ENCODE measurements at regions not wholly inside any gene's neighbourhood (a gene's known extent, or its start where the extent isn't known, plus 50 kb on each side); places are given as distances from the start of the nearest gene placed in this dataset.

- TF ChIP-seq PRDM15 (CRISPR knock-in tag; IDR thresholded peaks at IDR 0.05) (no peak), WRNIP1 (IDR thresholded peaks at IDR 0.05; ENCODE audit: borderline replicate concordance, low read depth, low read length) (no peak), MAX (IDR thresholded peaks at IDR 0.05; ENCODE audit: low read depth, low read length) (no peak)
Observed at GRCh38 chr5:111596705-111597104, 84.4 kb upstream of the STARD4 start (continued).

GRCh38 chr5:111595425-111595824, 83.1 kb upstream of the STARD4 start:
- no peak overlapping the region for H3K4me3 ChIP-seq
- no peaks in the 10 kb centered on the region for H3K79me2 ChIP-seq (ENCODE audit: control insufficient read depth, insufficient read depth, low read length)
- FAIRE-seq: no peak
- no peak overlapping the region for H3K4me2 ChIP-seq (ENCODE audit: control insufficient read depth, insufficient read depth)
- no peaks in the 10 kb centered on the region for H3K4me1 ChIP-seq (ENCODE audit: control insufficient read depth, insufficient read depth, low read length)
- no peaks in the 10 kb centered on the region for H4K20me1 ChIP-seq (ENCODE audit: control insufficient read depth, insufficient read depth)
- no peak for ATAC-seq
- ChIA-PET RAD21 (ENCODE audit: unreplicated experiment) (no interaction called here), SMC1A (ENCODE audit: uncharacterized antibody, unreplicated experiment) (no interaction called here), POLR2A (no interaction called here), CTCF (no interaction called here)
- intact Hi-C loops (cut with micrococcal nuclease; ENCODE audit: unreplicated experiment) (no loop called here), in situ Hi-C loops (cut with MboI) (no loop called here)
- no peak for DNase-seq (ENCODE audit: low read depth, low spot score)
- no peaks in the 10 kb centered on the region for H3K27me3 ChIP-seq (replicated peaks in 1 of 2; ENCODE audit: control insufficient read depth in 2 of 2, insufficient read depth in 2 of 2, low read length in 1 of 2)
- no TSS peak for BruUV-seq (replicated peaks)
- 58% methylated on average over 3 of the region's 4 CpGs for WGBS (ENCODE audit: insufficient coverage, insufficient replicate concordance, low lambda C conversion rate, missing lambda C conversion rate)
- no peak overlapping the region for H3K9ac ChIP-seq (ENCODE audit: control insufficient read depth, insufficient read depth, low read length)
- no peaks in the 10 kb centered on the region; the same call in 2 of the 3 replicates for H3K9me3 ChIP-seq (replicated peaks; ENCODE audit: control insufficient read depth, insufficient read depth, low read length)
- no peak overlapping the region for H2AFZ ChIP-seq (ENCODE audit: control insufficient read depth, low read depth, low read length)
- H3K27ac ChIP-seq (ENCODE audit: control insufficient read depth, insufficient read depth): no peak overlapping the region
- no peaks in the 10 kb centered on the region for H3K36me3 ChIP-seq (ENCODE audit: control insufficient read depth in 2 of 2, insufficient read depth in 2 of 2, low read length in 1 of 2)
- no peak for TF ChIP-seq TCF12 (IDR thresholded peaks at IDR 0.05; ENCODE audit: low read depth, low read length)
- no peak for TF ChIP-seq SUPT20H (IDR thresholded peaks at IDR 0.05; ENCODE audit: borderline replicate concordance, control insufficient read depth, low read depth, low read length)
- TF ChIP-seq IRF5 (IDR thresholded peaks at IDR 0.05; ENCODE audit: borderline replicate concordance): no peak
- no peak for TF ChIP-seq CUX1 (IDR thresholded peaks at IDR 0.05; ENCODE audit: insufficient replicate concordance, low read depth, low read length)
- no peak for TF ChIP-seq CTCF (IDR thresholded peaks at IDR 0.05 in 2 of 3, conservative IDR thresholded peaks at IDR 0.05 in 1 of 3; ENCODE audit: control insufficient read depth in 2 of 3, extremely low read depth in 1 of 3, insufficient read depth in 1 of 3, low read depth in 3 of 3, low read length in 3 of 3)
- TF ChIP-seq HDGF (IDR thresholded peaks at IDR 0.05): no peak
- TF ChIP-seq KDM1A (IDR thresholded peaks at IDR 0.05; ENCODE audit: borderline replicate concordance): no peak
